ENCODE measurements at regions not wholly inside any gene's neighbourhood (a gene's known extent, or its start where the extent isn't known, plus 50 kb on each side); places are given as distances from the start of the nearest gene placed in this dataset.

GRCh38 chr15:87155771-87156170 is 1076.1 kb downstream of the AGBL1 start:
- TF ChIP-seq CTCF (IDR thresholded peaks at IDR 0.05; ENCODE audit: insufficient read depth, low read length), result no peak
- TF ChIP-seq GABPA (IDR thresholded peaks at IDR 0.05; ENCODE audit: low read depth), result no peak
- no peak for TF ChIP-seq SPI1 (IDR thresholded peaks at IDR 0.05; ENCODE audit: borderline replicate concordance, low read depth)
- TF ChIP-seq POLR2AphosphoS5 (IDR thresholded peaks at IDR 0.05; ENCODE audit: low read depth), result no peak
- no peak for TF ChIP-seq REST (IDR thresholded peaks at IDR 0.05; ENCODE audit: insufficient replicate concordance, low read depth)
- no peak for DNase-seq (ENCODE audit: low read depth in 1 of 2, low spot score in 1 of 2)
- Histone ChIP-seq H3K27ac (replicated peaks) (no peak overlapping the region), H3K4me3 (replicated peaks; ENCODE audit: insufficient read depth, low read length) (no peak overlapping the region), H3K27me3 (ENCODE audit: insufficient read depth, poor library complexity, severe bottlenecking) (no peaks in the 10 kb centered on the region)

- no peak overlapping the region for H3K4me3 ChIP-seq (replicated peaks; ENCODE audit: insufficient read depth, low read length)
- DNase-seq (ENCODE audit: low read depth in 1 of 2, low spot score in 1 of 2), result no peak
- no peaks in the 10 kb centered on the region for H3K27me3 ChIP-seq (ENCODE audit: insufficient read depth, poor library complexity, severe bottlenecking)
- TF ChIP-seq REST (IDR thresholded peaks at IDR 0.05; ENCODE audit: insufficient replicate concordance, low read depth) (no peak), SPI1 (IDR thresholded peaks at IDR 0.05; ENCODE audit: borderline replicate concordance, low read depth) (no peak), POLR2AphosphoS5 (IDR thresholded peaks at IDR 0.05; ENCODE audit: low read depth) (no peak), CTCF (IDR thresholded peaks at IDR 0.05; ENCODE audit: insufficient read depth, low read length) (no peak), GABPA (IDR thresholded peaks at IDR 0.05; ENCODE audit: low read depth) (no peak)
- H3K27ac ChIP-seq (replicated peaks), result no peak overlapping the region
Observed at GRCh38 chr15:87154761-87155160, 1075.1 kb downstream of the AGBL1 start.

GRCh38 chr15:87151202-87151748 is 1071.6 kb downstream of the AGBL1 start:
- TF ChIP-seq POLR2AphosphoS5 (IDR thresholded peaks at IDR 0.05; ENCODE audit: low read depth) (no peak), REST (IDR thresholded peaks at IDR 0.05; ENCODE audit: insufficient replicate concordance, low read depth) (no peak), CTCF (IDR thresholded peaks at IDR 0.05; ENCODE audit: insufficient read depth, low read length) (no peak), SPI1 (IDR thresholded peaks at IDR 0.05; ENCODE audit: borderline replicate concordance, low read depth) (no peak), GABPA (IDR thresholded peaks at IDR 0.05; ENCODE audit: low read depth) (no peak)
- DNase-seq (ENCODE audit: low read depth in 1 of 2, low spot score in 1 of 2), result no peak
- H3K4me3 ChIP-seq (replicated peaks; ENCODE audit: insufficient read depth, low read length), result no peak overlapping the region
- H3K27me3 ChIP-seq (ENCODE audit: insufficient read depth, poor library complexity, severe bottlenecking), result no peaks in the 10 kb centered on the region
- H3K27ac ChIP-seq (replicated peaks), result no peak overlapping the region

Data from HL-60 (cell line).